Pons (tissue), 1 donor: ENCODE measurements at regions not wholly inside any gene's neighbourhood (a gene's known extent, or its start where the extent isn't known, plus 50 kb on each side); places are given as distances from the start of the nearest gene placed in this dataset.
"Not testable (repeated sequence)": the region's sequence is repeated elsewhere in the genome, so short reads cannot be mapped to it uniquely, and the experiment has no call there.

ENCODE experiments used
- DNase-seq: peaks from one replicate; pipeline ENCODE4 v3.0.0-alpha.2; 2016; ENCODE audit warnings: low spot score

GRCh38 chr5:148741766-148742165, 84.6 kb upstream of the ADRB2 start:
- not testable (repeated sequence) for DNase-seq

- not testable (repeated sequence) for DNase-seq
Observed at GRCh38 chr5:148744380-148744779, 82.0 kb upstream of the ADRB2 start.

DNA sequence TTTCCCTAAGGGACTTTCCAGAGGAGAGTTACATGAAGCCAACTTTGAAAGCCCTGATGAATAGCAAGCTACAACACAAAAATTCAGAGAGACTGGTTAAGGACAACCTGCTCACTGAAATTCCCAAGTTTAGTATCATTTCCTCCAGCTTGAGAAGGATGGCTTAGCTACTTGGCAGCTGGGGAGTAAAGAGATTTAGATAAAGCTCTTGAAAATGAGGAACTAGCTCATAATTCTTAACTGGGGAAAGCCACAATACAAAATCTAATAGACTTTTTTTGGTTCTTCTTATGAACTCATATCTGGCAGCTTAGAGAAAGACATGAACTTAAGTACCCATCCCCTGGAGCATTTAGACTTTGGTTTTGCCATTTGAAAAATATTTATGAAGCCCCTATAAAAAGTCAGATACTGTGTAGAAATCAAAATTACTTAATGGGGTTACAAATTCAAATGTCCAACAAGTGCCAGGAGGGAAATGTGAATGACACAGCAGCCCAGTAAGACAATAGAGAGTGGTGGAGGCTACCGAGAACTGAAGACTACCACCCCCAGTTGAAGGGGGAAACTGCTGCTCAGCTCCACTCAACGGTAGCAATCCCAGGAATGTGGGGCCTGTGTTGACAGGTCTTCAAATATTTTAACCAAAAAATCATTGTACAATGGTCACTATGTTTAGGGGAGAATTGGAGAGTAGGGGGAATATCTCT, 79.4 kb upstream of the ADRB2 start:
- DNase-seq, result peak; percentile 48

DNA sequence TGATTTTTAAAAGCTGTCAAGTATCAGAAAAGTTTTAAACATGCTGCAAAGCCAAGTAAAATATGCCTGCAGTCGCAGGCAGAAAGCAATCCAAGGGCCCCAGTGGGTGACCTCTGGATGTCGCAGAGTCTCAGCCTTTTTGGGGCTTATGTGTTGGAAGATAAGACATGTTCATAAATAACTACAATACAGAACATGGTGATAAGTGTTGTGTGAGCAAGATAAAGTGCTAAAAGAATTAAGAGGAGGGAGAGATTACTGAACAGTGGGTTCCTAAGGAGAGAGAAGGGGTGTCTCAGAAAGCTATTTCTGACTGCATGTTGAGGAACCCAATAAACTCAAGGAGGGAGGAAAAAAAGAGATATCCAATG, 78.9 kb upstream of the ADRB2 start:
- no peak for DNase-seq

DNA sequence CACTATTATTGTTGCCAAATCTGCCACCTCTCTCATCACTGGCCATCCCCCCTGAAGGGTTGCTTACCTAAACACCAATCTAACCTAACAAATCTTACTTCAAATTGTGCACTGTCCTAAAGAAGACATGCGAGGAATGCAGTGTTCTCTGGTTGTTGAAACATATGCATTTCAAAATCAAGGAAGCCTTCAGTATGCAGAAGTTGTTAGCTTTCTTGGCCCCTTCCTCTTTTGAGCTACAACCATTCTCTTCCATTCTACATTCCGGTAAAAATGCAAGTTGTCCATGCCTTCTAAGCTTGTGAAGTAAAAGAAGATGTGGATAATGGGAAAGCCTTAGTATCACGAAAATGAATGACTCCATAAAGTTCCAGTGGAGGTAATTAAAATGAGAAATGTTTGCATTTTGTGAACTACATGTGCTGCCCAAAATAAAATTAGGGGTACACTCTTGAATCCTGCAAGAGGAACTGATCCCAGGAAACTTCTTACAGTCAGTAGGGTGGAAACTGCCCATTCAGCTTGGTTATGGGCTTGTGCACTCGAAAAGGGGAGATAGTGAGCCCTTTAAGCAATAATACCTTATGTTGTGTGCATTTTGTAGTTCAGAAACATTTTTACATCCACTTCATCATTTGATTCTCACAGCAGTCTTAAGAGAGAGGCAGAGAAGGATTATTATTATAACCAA, 77.6 kb upstream of the ADRB2 start:
- DNase-seq, result peak; percentile 68

DNA sequence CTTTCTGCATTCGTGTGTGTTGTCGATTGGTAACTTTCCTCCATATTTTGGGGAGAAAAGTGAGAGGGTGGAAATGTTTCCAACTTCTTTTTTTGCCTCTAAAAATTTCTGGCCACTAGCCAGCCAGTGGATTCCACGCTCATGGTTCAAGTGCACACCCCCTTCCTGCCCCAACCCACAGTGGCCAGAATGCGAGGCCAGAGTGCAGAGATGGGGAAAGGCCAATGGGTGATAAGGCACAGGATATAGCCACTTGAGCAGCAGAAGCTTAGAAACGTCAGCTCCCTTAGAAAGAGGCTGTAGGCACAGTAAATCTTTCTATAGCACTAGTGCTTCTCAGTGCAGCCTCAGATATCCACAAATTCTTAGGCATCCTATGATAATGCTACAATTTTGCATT, 75.8 kb upstream of the ADRB2 start:
- no peak for DNase-seq

- DNase-seq, result no peak
Observed at GRCh38 chr5:148751025-148751424, 75.4 kb upstream of the ADRB2 start.

GRCh38 chr5:148752375-148752774, 74.0 kb upstream of the ADRB2 start:
- not testable (repeated sequence) for DNase-seq

DNA sequence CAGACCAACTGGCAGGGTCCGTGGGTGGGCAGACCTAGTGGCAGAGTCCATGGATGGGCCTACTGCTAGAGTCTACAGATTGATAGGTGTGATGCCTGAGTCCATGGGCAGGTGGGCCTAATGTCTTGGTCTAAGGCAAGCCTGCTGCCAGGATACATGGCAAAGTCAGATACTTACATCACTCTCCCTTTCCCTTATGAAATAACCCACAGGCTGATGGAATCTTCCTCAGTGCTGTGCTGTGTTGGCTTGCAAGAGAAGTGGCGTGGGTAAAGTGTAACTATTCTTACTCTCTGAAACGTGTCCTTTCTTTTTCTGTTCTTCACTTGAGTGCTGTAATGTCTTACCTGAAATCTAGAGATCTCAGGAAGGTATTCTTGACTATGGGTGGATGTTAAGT, 67.3 kb upstream of the ADRB2 start:
- no peak for DNase-seq

DNA sequence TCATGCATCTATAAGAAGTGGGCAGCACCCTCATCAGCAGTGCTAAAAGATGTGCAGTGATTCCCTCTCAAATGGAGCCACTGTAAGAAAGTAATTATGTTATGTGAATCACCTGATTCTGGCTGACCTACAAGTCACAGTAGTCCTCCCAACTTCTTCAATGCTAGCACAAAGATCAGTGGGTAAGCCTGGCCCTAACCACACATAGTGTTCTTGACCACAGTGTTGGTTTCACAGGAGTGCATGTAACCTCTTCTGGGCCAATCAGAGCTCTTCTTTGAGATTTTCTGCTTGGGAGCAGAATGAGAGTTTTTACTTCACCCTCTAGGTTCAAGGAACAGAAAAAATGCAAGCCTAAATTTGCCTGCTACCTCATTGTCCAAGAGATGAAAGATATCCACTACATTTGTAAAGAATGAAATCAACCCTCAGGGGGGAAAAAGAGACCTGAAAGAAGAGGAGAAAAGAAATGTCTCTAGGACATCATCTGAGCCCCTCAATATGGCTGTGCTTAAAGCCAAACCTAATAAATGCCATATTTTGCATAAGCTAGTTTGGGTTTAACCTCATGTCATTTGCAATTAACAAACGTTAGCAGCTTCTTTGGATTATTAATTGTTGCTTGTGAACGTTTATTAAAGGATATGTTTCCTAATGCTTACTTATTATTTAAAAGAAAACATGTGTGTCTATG, 65.3 kb upstream of the ADRB2 start:
- DNase-seq, result no peak

- no peak for DNase-seq
Observed at GRCh38 chr5:148763996-148764395, 62.4 kb upstream of the ADRB2 start.

GRCh38 chr5:148765061-148765460, 61.4 kb upstream of the ADRB2 start:
- DNase-seq, result no peak

DNA sequence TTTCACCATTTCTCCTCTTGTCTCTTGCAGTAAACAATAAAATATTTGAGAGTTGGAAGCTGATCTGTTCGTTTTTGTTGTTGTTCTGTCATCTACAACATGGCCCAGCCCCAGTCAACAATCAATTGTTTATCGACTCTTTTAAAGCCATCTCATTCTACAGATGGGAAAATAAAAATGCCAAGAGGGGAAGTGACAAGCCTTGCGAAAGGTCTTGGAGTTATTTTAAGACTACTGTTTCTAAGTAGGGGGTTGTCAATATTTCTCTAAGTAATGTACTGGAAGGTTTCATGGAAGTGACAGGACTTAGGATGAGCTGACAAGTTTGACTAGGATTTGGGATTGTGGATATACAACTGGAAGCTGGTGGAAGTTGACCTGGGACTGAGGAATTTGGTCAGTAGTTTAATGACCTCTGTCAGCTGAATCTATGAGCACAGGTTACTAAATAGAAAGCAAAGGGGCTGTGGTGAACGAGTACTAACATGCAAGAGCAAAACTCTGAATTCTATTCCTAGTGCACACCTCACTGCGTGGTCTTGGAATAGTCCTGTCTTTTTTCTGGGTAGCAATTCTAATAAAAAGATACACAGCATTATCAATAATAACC, 57.5 kb upstream of the ADRB2 start:
- DNase-seq, result peak; percentile 20

- DNase-seq, result no peak
Observed at GRCh38 chr5:148769941-148770340, 56.5 kb upstream of the ADRB2 start.

DNA sequence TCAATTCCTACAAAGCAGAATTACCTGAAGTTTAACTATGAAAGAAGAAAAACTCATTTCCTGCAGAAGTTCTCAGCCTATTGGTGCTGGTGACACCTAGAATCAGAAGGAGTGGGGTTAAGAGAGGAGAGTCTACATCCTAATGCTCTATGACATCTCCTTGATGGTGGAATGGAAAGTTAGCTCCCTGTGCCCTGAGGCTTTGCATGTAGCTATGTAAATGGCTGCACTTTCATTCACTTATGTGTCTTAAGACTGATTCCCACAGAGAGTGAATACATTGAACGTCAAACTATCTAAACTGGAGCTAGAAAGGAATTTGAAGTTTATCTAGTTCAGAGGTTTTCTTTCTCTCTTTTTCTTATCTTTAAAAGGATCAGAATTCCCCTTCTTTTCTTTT, 52.1 kb upstream of the ADRB2 start:
- DNase-seq, result no peak

GRCh38 chr5:148776261-148776660, 50.1 kb upstream of the ADRB2 start:
- no peak for DNase-seq
